Gastroesophageal sphincter (tissue), 4 donors: ENCODE measurements at regions not wholly inside any gene's neighbourhood (a gene's known extent, or its start where the extent isn't known, plus 50 kb on each side); places are given as distances from the start of the nearest gene placed in this dataset.

ENCODE experiments used
- ATAC-seq: fragments of 150-250 bp; one replicate; pipeline ENCODE4 v1.9.1; 2016; ENCODE audit warnings: mild to moderate bottlenecking, moderate library complexity
- H3K27ac ChIP-seq, 4 donors: fragments of 200-600 bp; sonication (generic) in 3 of 4; 1 replicate in 3 of 4; 2 replicates in 1 of 4; pipeline ENCODE4 v1.5.1; 2016 to 2019
- H3K27me3 ChIP-seq: fragments of 200-600 bp; sonication (generic); one replicate; pipeline ENCODE4 v1.5.1; 2019
- H3K36me3 ChIP-seq, 2 donors: fragments of 200-600 bp; sonication (generic); one replicate each; pipeline ENCODE4 v1.5.1; 2019; ENCODE audit warnings: control low read depth in 1 of 2
- H3K4me1 ChIP-seq, 3 donors: fragments of 200-600 bp; sonication (generic); 1 replicate in 2 of 3; 2 replicates in 1 of 3; pipeline ENCODE4 v1.5.1; 2016 to 2019; ENCODE audit warnings: control low read depth in 2 of 3
- H3K4me3 ChIP-seq, 2 donors: fragments of 200-600 bp; sonication (generic); one replicate each; pipeline ENCODE4 v1.5.1; 2019; ENCODE audit warnings: mild to moderate bottlenecking in 1 of 2, moderate library complexity in 1 of 2
- H3K9me3 ChIP-seq, 3 donors: fragments of 200-600 bp; sonication (generic); one replicate each; pipeline ENCODE4 v1.5.1; 2017 to 2019; ENCODE audit warnings: control low read depth in 2 of 3
- CTCF ChIP-seq, 4 experiments: fragments of 200-600 bp in 2 of 4; fragments of 450-650 bp in 2 of 4; sonication (generic) in 1 of 4; IDR thresholded peaks; one replicate each; pipeline ENCODE4 v1.5.1; 2017 to 2019; ENCODE audit warnings: antibody characterized with exemption in 4 of 4, mild to moderate bottlenecking in 2 of 4, moderate library complexity in 2 of 4
- EP300 ChIP-seq: sonication (generic); formaldehyde crosslinking; IDR thresholded peaks from one replicate; pipeline ENCODE4 v1.6.1; 2017; ENCODE audit warnings: antibody characterized with exemption, mild to moderate bottlenecking
- POLR2A ChIP-seq, 2 donors: fragments of 450-650 bp; IDR thresholded peaks; one replicate each; pipeline ENCODE4 v1.6.1; 2017; ENCODE audit warnings: antibody characterized with exemption in 2 of 2, mild to moderate bottlenecking in 2 of 2, moderate library complexity in 1 of 2
- POLR2AphosphoS5 ChIP-seq: sonication (generic); formaldehyde crosslinking; IDR thresholded peaks from one replicate; pipeline ENCODE4 v1.6.1; 2017; ENCODE audit warnings: antibody characterized with exemption
- WGBS, 2 donors: methylation state at CpG; one replicate each; pipeline ENCODE4 v1.1.5; 2018; ENCODE audit warnings: low coverage in 1 of 2; 5-methylcytosine and 5-hydroxymethylcytosine counted together

DNA sequence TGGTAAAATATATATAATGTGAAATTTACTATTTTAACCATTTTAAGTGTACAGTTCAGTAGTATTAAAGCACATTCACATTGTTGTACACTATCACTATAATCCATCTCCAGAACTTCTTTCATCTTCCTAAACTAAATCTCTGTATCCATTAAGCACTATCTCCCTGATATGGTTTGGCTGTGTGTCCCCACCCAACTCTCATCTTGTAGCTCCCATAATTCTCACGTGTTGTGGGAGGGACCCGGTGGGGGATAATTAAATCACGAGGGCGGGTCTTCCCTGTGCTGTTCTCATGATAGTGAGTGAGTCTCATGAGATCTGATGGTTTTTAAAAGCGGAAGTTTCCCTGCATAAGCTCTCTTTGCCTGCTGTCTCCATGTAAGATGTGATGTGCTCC lies 178.9 kb upstream of the NABP1 start:
- no peak for TF ChIP-seq EP300
- TF ChIP-seq CTCF (IDR thresholded peaks at IDR 0.05) = no peak
- TF ChIP-seq POLR2AphosphoS5 = no peak
- TF ChIP-seq POLR2A (IDR thresholded peaks at IDR 0.05) = no peak

GRCh38 chr2:191499874-191500565 lies 177.9 kb upstream of the NABP1 start:
- Histone ChIP-seq H3K27ac (no peak overlapping the region), H3K36me3 (no peaks in the 10 kb centered on the region), H3K4me1 (peaks cover 0 to 14% (median 0%) of the 10 kb centered on the region in 3 donors), H3K27me3 (no peaks in the 10 kb centered on the region), H3K4me3 (no peak overlapping the region), H3K9me3 (no peaks in the 10 kb centered on the region)
- 87 to 94% methylated on average over 5 of the region's 9 CpGs for WGBS, 2 donors
- TF ChIP-seq POLR2A (IDR thresholded peaks at IDR 0.05) (no peak), POLR2AphosphoS5 (no peak), CTCF (IDR thresholded peaks at IDR 0.05) (no peak), EP300 (no peak)
- ATAC-seq = no peak

More for the DNA sequence above, 178.9 kb upstream of the NABP1 start:
- Histone ChIP-seq H3K9me3 (no peaks in the 10 kb centered on the region), H3K4me1 (peaks cover 0 to 14% (median 0%) of the 10 kb centered on the region in 3 donors), H3K27me3 (no peaks in the 10 kb centered on the region), H3K27ac (no peak overlapping the region), H3K4me3 (no peak overlapping the region), H3K36me3 (no peaks in the 10 kb centered on the region)
- 73 to 91% methylated on average over 3 to 5 of the region's 5 CpGs for WGBS, 2 donors
- no peak for ATAC-seq

GRCh38 chr2:191500566-191500883 lies 177.4 kb upstream of the NABP1 start:
- Histone ChIP-seq H3K9me3 (no peaks in the 10 kb centered on the region), H3K36me3 (no peaks in the 10 kb centered on the region), H3K4me1 (peaks cover 0 to 14% (median 0%) of the 10 kb centered on the region in 3 donors), H3K4me3 (no peak overlapping the region), H3K27me3 (no peaks in the 10 kb centered on the region), H3K27ac (no peak overlapping the region)
- ATAC-seq = no peak
- 57 to 100% methylated on average over 1 of the region's 1 CpG for WGBS, 2 donors
- TF ChIP-seq CTCF (IDR thresholded peaks at IDR 0.05) (no peak), EP300 (no peak), POLR2A (IDR thresholded peaks at IDR 0.05) (no peak), POLR2AphosphoS5 (no peak)

- Histone ChIP-seq H3K9me3 (no peaks in the 10 kb centered on the region), H3K36me3 (no peaks in the 10 kb centered on the region), H3K4me3 (no peak overlapping the region), H3K27ac (no peak overlapping the region), H3K4me1 (peaks cover 0 to 14% (median 0%) of the 10 kb centered on the region in 3 donors), H3K27me3 (no peaks in the 10 kb centered on the region)
- no peak for TF ChIP-seq POLR2A (IDR thresholded peaks at IDR 0.05)
- TF ChIP-seq CTCF (IDR thresholded peaks at IDR 0.05) = no peak
- no peak for TF ChIP-seq POLR2AphosphoS5
- TF ChIP-seq EP300 = no peak
- WGBS, 2 donors = 67 to 82% methylated on average over 3 to 4 of the region's 9 CpGs
- ATAC-seq = no peak
These were observed 176.9 kb upstream of the NABP1 start for GRCh38 chr2:191500884-191501560.
